ENCODE measurements at regions not wholly inside any gene's neighbourhood (a gene's known extent, or its start where the extent isn't known, plus 50 kb on each side); places are given as distances from the start of the nearest gene placed in this dataset.

DNA sequence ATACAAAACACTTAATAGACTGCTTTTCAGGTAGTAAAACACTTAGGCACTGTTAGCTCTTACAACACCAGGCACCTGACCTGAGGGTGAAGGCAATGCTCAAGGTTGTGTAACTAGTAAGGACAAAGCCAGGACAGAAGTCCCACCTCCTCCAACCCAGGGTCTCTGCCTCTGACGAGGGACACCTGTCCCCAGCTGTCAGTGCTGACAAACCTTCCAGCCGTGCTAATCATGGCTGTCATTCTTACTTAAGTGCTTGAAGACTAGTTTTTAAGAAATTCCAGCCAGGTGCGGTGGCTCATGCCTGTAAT, 62.5 kb upstream of the MAX start:
- TF ChIP-seq, protein P1, sequence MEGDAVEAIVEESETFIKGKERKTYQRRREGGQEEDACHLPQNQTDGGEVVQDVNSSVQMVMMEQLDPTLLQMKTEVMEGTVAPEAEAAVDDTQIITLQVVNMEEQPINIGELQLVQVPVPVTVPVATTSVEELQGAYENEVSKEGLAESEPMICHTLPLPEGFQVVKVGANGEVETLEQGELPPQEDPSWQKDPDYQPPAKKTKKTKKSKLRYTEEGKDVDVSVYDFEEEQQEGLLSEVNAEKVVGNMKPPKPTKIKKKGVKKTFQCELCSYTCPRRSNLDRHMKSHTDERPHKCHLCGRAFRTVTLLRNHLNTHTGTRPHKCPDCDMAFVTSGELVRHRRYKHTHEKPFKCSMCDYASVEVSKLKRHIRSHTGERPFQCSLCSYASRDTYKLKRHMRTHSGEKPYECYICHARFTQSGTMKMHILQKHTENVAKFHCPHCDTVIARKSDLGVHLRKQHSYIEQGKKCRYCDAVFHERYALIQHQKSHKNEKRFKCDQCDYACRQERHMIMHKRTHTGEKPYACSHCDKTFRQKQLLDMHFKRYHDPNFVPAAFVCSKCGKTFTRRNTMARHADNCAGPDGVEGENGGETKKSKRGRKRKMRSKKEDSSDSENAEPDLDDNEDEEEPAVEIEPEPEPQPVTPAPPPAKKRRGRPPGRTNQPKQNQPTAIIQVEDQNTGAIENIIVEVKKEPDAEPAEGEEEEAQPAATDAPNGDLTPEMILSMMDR (IDR thresholded peaks at IDR 0.05): no peak
- TF ChIP-seq POLR2A (IDR thresholded peaks at IDR 0.05): no peak
